ENCODE measurements at regions not wholly inside any gene's neighbourhood (a gene's known extent, or its start where the extent isn't known, plus 50 kb on each side); places are given as distances from the start of the nearest gene placed in this dataset.

DNA sequence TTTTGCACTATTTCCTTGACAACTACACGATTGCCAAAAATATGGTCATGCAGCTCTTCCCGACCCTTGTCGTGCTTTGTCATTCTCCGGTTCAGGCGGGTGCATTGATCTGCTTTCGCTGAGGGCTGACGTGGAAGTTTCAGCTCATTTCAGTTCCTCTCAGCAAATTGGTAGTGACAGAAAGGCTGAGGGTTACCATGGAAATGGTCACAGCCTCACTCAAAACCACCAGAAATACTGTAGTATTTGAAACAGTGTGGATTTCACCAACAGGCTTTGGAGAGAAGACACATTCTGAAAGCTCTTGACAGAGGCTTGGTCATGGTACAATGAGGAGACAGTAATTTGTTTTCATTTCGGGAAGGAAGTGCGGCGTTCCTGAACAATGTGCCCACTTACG is 99.7 kb upstream of the EXOC2 start:
- no peak for TF ChIP-seq CTCF (IDR thresholded peaks at IDR 0.05)
- TF ChIP-seq EP300 (IDR thresholded peaks at IDR 0.05), result no peak
- TF ChIP-seq POLR2AphosphoS5 (IDR thresholded peaks at IDR 0.05), result no peak
